NCI-H774 (cell line): ENCODE measurements at regions not wholly inside any gene's neighbourhood (a gene's known extent, or its start where the extent isn't known, plus 50 kb on each side); places are given as distances from the start of the nearest gene placed in this dataset.

Experiments used
- DNase-seq: peaks from one replicate; lab custom pipeline; 2025; lab: John Stamatoyannopoulos, UW

DNA sequence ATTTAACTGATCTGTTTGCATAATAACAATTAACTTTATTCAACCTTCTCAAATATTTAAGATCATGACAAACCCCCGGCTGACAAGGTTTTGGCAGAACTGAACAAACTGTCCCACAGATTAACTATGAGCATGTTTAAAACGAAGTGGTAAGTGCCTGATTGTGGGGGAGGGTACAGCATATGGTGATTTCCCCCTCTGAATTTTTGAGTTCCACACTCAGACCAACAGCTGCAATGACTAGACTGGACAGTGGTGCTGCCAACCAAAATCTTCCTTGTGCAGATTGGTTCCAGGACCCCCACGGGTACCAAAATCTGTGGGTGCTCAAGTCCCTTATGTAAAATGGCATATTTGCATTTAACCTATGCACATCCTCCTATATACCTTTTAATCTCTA lies 449.5 kb downstream of the SHQ1 start:
- DNase-seq: no peak

DNA sequence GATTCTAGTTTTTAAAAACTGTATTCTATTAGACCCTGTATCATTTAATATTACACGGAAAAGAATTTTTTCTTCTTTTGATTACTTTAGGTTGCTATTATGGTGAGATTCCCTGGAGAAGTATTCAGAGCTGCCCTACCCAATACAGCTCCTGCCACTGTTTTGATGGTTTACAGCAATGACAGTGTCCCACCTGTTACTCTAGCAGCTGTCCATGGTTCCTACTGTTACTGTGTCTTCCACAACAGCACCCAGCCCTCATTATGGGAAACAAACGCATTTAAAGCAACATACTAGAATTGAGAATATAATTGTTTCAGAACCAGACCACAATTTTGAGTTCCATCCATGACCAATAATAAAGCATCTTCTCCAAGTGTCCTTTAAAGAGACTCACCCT lies 450.7 kb downstream of the SHQ1 start:
- no peak for DNase-seq

DNA sequence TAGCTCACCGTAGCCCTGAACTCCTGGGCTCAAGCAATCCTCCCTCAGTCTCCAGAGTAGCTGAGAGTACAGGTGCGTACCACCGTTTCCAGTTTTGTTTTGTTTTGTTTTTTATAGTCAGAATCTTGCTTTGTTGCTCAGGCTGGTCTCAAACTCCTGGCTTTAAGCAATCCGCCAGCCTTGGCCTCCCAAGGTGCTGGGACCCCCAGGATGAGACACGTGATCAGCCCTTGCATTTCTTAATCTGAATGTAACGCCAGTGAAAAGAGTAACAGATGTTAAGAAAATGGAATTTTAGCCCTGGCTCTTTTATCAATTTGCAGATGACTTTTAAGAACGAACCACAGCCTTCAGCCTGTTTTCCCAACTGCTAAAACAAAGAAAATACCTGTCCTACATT lies 451.3 kb downstream of the SHQ1 start:
- no peak for DNase-seq

DNA sequence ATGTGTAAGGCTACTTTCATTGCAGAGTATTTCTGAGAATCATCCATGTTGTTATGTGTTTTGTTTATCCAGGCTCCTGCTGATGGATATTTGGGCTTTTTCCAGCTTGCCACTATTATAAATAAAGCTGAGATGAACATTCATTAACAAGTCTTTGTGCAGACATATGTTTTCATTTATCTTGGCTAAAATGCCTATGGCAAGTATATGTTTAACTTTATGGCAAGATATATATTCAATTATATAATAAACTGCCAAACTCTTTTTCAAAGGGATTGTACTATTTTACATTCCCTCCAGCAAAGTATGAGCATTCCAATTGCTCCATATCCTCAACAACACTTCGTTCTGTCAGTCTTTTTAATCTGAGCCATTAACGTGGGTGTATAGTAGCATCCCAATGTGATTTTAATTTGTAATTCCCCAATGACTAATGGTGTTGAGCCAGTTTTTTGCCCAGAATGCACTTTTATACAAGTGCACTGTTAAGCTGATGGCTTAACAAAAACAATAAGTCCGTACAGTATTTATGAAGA lies 452.4 kb downstream of the SHQ1 start:
- no peak for DNase-seq

DNA sequence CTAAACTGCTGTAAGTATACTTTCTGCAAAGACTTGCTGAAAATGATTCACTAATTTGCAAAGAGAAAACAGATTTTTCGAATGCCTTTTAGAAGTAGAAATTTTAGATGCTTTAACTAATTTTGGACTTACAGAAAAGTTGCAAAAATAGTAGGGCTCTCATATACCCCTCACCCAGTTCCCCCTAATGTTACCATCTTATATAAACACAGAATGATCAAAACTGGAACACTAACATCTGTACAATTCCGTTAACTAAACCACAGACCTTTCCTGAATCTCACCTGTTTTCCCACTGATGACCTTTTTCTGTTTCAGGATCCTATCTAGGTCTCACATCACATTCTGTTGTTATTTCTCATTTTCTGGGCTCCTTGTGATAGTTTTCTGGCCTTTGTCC lies 454.8 kb downstream of the SHQ1 start:
- DNase-seq: no peak

DNA sequence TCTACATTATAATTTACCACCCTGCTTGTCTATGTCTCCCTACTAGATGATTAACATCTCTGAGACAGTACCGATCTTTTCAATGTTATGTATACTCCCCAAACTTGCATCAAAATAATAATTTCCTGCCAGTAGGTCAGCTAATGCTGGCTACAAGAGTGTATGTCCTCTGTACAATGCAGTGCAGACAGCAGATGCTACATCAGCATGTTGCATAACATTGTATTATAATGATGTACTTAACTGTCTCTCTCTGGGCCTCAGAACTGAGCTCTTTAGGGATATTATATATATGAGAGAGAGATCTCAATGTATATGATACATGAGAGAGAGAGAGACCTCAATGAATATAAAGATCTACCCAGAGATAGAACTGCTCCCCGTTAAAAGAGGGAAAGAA lies 456.6 kb downstream of the SHQ1 start:
- DNase-seq: no peak

DNA sequence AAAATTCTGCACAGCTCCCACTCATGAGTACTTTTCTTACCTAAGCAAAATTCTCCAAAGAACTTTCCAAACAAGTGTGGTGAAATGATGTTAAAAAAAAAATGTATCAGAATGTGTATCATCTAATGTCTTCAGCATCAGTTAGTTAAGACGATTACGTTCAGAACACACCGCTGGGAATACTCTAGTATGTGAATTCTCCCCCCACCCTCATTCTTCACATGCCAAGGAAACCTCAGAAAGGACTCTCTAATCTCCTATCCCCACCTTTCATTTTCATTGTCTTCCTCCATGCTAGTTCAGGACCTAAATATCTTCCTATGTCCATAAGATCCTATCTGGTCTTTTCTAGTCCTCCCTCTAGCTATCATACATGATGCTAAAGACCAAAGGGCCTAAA lies 457.4 kb downstream of the SHQ1 start:
- no peak for DNase-seq

DNA sequence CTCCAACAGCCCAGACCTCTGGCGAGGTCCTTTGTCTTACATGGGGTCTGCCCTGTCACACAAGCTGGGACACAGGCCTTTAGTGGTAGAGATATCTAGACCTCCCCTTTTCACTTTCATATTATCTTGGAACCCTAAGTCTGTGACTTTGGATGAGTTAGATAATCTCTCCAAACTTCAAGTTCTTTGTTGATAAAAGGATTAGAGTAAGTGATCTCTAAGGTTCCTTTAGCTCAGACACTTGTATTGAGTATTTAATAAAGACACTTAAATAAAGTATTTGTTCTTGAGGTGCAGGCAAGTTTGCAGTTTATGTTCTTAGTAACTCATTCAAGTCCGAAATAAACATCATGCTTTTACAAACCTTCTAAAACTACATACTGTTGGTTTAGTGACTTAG lies 459.6 kb downstream of the SHQ1 start:
- DNase-seq: no peak

DNA sequence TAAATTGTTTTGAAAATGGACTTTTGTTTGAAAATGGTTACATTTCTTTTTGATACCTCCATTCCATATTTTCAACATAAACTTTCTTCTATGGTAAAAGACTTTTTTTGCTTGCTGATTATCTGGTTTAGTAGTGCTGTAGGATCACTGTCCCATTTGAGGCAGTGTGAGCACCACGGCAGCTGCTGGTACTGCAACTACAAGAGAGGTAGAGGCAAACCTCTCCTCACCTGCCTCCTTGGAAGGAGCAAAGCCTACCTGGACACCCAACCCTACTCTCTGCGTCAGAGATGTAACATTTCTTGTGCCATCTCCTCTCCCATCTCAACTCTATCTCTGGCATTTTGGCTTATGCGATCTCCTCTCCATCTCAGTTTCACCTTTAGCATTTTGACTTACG lies 460.1 kb downstream of the SHQ1 start:
- no peak for DNase-seq

DNA sequence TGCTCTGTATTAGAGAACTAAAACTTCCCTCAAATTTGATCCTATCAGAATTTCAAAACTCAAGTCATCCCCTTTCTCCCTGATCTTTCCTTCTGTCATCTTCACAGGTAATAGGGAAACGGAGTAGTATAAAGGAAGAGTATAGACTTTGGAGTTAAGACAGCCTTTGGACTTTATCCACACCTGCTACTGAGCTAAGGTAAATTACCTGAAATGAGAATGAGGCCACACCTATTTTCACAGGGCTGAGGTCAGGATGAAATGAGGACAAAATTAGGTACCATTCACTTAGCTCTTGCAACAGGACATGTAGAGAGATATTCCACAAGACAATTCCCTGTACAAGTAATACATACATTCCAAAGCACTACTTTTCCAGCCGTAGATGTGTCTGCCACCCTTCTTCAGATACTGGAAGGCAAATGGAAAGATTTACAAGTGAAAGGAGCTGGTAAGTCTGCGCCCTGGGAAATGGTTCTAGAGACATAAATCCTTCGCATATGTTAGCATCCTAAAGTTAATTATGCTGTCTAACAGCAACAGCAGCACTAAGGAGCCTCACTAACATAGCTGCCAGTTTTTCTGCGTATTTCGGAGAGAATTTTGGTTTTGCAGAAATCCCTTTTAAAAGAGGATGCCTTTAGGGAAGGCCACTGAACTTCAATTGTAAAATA lies 461.8 kb downstream of the SHQ1 start:
- DNase-seq: no peak

DNA sequence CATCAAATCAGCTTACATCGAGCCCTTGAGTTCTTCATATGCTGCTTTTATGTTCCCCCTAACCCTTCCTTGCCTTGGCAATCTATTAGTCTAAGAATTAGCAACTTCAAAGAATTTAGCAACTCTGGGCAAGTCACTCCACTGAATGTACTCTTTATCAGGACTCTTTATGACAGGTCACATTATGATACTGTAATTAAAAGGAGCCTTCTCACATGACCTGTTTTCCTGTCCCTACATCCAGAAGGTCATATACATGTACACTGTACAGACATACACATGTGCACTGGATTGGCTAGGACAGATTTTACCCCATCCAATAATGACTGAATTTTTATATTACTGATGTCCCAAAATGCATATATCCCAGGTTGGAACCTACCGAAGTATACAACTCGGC lies 463.1 kb downstream of the SHQ1 start:
- DNase-seq: no peak

DNA sequence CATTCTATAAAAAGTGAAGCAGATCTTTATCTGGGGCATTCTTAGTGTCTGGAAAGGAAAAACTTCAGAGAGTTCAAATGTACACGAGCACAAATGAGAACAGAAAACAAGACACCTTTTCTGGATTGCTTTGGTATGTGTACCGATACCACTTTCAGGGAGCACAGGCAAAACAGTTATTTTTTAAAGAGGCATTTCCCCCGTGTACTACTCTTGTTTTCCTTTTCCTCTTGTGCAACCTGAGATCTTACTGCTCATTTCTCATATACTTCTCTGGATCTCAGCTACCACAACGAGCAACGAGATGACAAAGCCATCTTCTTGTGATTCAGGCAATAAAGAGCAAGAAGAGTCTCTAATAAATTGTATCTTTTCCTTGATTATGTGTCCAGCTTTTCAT lies 463.6 kb downstream of the SHQ1 start:
- DNase-seq: no peak

DNA sequence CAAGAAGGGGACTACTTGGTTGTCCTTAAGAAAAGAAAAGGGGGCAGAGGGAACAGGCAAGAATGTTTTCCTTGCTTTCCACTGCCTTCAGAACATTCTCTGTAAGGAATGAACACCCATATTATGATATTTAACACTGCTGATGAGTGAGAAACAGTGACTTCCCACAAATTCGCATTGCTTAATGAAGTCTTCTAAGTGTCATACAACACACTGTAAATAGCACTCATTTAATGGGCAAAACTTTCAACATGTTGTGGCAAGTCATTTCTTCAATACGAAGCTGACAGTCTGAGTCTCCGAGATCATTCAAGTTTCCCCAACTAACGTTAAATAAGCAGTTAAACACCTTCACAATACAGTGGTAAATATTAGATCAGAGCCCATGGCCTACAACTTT lies 464.4 kb downstream of the SHQ1 start:
- no peak for DNase-seq

DNA sequence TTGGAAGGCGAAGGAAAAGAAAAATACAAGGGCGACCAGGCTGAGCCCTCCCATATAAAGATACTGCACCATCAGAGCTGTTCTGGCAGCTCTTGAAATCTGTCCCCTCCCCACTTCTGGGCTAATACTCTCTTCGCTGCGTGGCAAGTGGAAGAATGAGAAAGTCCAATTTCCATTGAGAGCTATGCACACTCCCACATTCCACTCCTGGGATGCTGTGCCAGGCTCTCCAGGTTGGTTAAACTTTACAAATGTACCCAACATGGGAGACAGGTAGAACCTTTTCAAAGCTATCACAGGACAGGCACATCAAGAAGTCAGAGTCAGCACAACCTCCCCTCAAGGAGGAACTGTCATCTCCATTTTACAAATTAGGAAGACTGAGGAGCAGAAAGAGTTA lies 465.0 kb downstream of the SHQ1 start:
- no peak for DNase-seq

DNA sequence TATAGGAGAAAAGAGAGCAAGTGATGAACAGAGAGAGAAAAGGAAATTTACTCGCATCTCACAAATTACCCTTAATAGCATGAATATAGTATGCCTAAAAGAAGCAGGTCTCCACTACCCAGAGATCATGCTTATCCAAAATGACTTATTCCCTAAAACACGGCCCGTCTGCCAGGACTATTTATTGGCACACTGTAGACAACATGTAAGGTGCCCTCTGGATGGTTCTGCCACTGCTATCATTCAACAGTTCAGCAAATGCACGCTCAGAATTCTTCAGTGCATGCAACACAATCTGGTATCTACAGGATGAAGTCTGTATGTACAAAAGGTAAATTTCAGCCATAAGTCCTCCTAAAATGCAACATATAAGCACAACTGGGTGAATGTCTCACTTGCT lies 465.8 kb downstream of the SHQ1 start:
- DNase-seq: no peak

DNA sequence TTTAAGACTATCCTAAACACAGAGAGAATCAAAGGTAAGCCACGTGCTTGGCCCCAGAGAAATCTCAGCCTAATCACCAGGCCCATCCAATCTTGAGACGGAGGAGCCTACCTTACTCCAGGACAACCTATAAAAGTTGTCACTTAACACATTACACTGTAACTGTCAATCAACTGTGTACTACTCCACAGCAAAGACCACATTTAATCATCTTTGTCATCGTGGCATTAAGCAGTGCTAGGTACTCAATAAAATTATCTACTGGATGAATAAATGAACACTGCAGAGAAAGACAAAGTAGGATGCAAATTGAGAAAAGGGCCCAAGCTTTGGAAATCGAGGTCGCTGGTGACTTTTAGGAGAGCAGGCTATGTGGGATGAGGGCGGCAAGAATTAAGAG lies 466.7 kb downstream of the SHQ1 start:
- DNase-seq: no peak

DNA sequence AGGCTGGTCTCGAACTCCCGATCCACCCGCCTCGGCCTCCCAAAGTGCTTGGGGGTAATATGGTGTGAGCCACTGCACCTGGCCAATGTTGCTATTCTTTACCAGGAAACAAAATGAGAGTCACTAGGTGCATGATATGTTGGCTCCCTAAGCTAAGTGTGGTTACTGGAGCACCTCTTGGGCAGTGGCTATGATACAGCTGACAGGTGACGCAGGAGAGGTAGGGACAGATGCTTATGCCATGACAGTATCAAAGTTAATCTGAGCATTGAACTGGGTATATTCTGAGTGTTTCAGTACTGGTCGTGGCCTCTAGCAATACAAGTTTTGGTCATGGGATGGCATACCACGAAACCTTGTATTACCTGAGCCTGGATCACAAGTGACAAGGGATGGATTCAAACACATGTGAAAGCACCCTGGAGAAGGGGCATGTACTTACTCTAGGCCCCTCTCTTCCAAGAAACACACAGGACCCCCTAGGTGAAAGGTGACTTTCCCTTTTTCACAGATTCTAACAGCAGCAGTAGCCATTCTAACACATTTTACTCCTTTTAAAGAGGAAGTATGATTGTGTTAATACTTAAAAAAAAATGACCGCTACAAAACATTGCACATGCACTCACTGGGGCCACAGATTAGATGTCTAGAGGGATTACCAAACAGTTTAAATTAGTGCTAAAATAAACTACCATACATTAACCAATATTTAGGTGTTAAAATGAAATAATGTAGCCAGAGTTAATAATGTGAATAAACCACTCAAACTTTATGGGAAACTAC lies 467.3 kb downstream of the SHQ1 start:
- no peak for DNase-seq

DNA sequence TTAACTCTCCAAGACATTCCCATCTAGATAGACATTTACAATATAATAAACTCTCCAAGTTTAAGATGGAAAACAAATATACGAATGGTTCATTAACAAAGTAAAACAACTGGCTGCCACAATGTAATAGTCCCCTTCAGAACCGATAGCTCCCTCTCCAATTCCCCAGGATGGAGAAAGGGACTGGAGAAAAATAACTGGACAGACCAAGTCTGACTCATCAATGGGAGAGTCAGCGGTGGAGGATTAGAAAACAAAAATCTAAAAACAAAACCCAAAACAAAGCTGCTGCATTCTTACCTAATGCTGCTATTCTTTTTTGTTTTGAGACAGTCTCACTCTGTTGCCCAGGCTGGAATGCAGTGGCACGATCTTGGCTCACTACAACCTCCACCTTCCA lies 468.1 kb downstream of the SHQ1 start:
- DNase-seq: no peak

DNA sequence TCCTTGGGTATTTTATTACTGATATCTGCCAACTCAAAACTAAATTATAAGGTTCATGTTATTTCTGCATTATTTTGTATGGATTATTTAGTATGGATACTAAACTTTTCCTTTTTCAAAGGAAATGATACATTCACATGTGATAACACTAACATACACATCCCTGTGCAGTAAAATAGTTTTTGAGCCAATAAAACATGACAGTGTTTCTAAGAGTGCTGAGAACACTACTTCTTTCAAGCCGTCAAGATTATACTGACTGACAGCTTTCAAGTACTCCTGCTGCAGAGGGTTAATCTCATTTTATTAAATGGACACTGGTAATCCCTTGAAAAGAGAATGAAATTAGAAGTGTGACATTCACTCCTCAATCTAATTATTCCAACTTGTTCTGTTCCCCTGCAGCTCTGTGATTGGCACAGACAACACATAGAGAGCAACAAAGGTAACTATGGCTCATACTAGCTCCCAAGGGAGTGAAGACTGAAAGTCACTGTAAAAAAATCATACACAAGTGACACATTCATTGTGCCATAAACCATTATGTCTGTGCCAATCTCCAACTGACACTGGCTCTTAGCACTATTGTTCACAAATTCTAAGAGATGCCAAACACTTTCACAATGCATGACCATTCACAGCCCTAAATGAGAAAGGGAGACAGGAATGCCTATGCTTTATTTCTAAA lies 468.6 kb downstream of the SHQ1 start:
- no peak for DNase-seq

DNA sequence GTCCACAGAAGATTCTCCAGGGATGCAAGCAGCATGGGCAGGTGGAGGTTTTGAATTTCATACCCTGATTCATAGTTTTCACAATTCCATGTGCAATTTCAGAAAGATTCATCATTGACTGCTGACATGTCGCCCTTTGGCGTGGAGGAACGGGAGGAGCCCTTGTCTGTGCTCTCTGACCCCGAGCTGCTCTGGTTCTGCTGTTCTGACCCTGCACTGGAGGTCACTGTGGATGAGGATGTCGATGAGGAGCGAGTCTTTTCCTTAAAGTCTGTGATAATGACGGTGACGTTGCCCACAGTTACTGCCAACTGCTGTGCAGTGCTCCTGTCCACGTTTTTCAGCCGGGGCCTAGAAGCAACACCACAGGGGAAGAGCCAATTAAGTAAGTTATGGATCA lies 470.0 kb downstream of the SHQ1 start:
- no peak for DNase-seq

DNA sequence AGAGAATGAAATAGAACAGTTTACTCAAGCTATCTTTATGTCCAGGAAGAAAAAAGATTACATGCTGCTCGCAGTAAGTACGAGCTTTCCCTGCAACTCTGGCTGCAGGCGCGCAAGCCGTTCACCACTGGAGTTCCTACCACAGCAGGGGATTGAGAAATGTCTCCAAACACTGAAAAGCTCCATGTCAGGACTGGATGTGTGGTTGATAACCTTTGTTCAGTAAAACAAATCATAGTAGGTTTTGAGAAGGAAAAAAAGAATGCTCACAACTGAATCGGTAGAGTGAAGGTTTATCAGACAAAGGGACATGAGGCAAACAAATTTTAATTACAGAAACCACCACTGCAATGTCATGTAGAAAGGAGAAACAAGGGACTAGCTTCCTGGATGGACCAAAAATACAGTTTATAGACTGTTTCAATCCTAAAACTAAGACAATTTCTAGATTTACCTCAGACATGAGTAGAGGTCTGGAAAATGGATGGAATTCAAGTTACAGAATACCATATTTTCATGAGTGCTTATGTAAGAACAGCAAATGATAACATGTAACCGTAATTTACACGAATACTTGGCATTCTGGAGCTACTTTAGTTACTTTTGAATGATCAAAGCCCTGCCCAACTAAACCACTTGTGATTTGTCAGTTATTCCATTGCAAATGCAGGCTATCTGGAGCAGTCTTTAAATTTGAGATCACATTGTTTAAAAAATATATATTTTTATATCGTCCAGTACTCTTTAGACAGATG lies 471.1 kb downstream of the SHQ1 start:
- DNase-seq: no peak
